Cardiac muscle cell (in vitro differentiated cells and primary cell): ENCODE measurements at regions not wholly inside any gene's neighbourhood (a gene's known extent, or its start where the extent isn't known, plus 50 kb on each side); places are given as distances from the start of the nearest gene placed in this dataset.
"Not testable (repeated sequence)": the region's sequence is repeated elsewhere in the genome, so short reads cannot be mapped to it uniquely, and the experiment has no call there.

Source experiments
- DNase-seq, 2 donors: peaks; one replicate each; pipeline versions ENCODE4 v3.0.0 to v3.0.0-alpha.2; 2010 to 2017; ENCODE audit warnings: low read depth in 1 of 2, low spot score in 1 of 2
- H3K27ac ChIP-seq: fragments of 200-600 bp; sonication (generic); 2 replicates; pipeline ENCODE4 v1.5.1; 2016
- H3K27me3 ChIP-seq: fragments of 200-600 bp; sonication (generic); 2 replicates; pipeline ENCODE4 v1.6.0; 2016; ENCODE audit warnings: control low read depth
- H3K36me3 ChIP-seq: fragments of 200-600 bp; sonication (generic); 2 replicates; pipeline ENCODE4 v1.5.1; 2016; ENCODE audit warnings: control low read depth
- H3K4me1 ChIP-seq: fragments of 200-600 bp; sonication (generic); 2 replicates; pipeline ENCODE4 v1.8.1; 2017; ENCODE audit warnings: low read depth, mild to moderate bottlenecking, mixed run types
- H3K4me3 ChIP-seq: fragments of 200-600 bp; sonication (generic); 2 replicates; pipeline ENCODE4 v1.5.1; 2016; ENCODE audit warnings: mild to moderate bottlenecking
- H3K9me3 ChIP-seq: fragments of 200-600 bp; sonication (generic); 2 replicates; pipeline ENCODE4 v1.5.1; 2017; ENCODE audit warnings: low read depth, mild to moderate bottlenecking, control low read depth

DNA sequence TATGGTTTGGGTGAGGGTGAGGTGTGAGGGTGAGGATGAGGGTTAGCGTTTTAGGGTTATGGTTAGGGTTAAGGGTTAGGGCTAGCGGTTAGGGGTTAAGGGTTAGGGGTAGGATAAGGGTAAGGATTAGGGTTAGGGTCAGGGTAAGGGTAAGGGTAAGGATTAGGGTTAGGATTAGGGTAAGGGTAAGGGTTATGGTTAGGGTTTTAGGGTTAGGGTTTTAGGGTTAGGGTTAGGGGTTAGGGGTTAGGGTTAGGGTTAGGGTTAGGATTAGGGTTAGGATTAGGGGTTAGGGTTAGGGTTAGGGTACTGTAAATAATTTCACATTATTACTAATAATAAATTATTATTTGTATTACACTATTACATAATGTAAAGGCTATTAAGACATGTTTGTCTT, 359.5 kb downstream of the CACNA1B start:
- H3K4me1 ChIP-seq, H3K27ac ChIP-seq, H3K27me3 ChIP-seq, H3K9me3 ChIP-seq, H3K36me3 ChIP-seq, H3K4me3 ChIP-seq, DNase-seq: not testable (repeated sequence)

DNA sequence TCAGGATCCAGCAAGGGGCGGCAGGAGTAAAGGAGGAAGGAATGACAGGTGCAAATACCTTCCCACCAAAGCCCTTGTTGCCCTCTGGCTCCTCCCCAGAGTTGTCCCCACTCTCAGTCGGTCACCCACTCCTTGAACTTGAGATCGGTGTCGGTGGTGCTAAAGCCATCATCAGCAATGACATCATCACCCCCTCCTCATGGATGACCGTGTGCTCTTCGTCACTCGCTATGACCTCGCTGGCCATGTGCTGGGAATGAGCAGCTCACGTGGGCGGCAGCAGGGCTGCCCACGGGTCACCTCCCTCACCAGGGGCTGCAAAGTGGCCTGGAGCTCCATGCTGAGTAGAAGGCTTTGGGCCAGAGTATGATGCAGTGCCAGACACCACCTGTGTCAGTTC, 405.3 kb downstream of the CACNA1B start:
- not testable (repeated sequence) for H3K27me3 ChIP-seq, H3K36me3 ChIP-seq, DNase-seq, H3K9me3 ChIP-seq, H3K27ac ChIP-seq, H3K4me3 ChIP-seq, H3K4me1 ChIP-seq
